ENCODE measurements at regions not wholly inside any gene's neighbourhood (a gene's known extent, or its start where the extent isn't known, plus 50 kb on each side); places are given as distances from the start of the nearest gene placed in this dataset.

GRCh38 chr12:39685854-39686657 lies 66.5 kb upstream of the ABCD2 start:
- TF ChIP-seq CTCF (conservative IDR thresholded peaks at IDR 0.05; ENCODE audit: low read depth, low read length) (no peak), USF2 (IDR thresholded peaks at IDR 0.05; ENCODE audit: low read depth, low read length) (no peak), CEBPB (IDR thresholded peaks at IDR 0.05; ENCODE audit: low read depth, low read length) (no peak), ELK1 (IDR thresholded peaks at IDR 0.05; ENCODE audit: borderline replicate concordance, low read depth, low read length) (no peak), POLR2A (IDR thresholded peaks at IDR 0.05; ENCODE audit: low read depth, low read length) (no peak), SMC3 (IDR thresholded peaks at IDR 0.05; ENCODE audit: low read depth, low read length) (no peak)

All from IMR-90 (cell line).